ENCODE measurements at regions not wholly inside any gene's neighbourhood (a gene's known extent, or its start where the extent isn't known, plus 50 kb on each side); places are given as distances from the start of the nearest gene placed in this dataset.

GRCh38 chr11:128407962-128408361 is 179.4 kb downstream of the ETS1 start:
- Mint-ChIP-seq H3K9me3 (ENCODE audit: unreplicated experiment) (no peaks in the 10 kb centered on the region), H3K36me3 (ENCODE audit: unreplicated experiment) (no peaks in the 10 kb centered on the region), H3K27ac (ENCODE audit: unreplicated experiment) (no peak overlapping the region), H3K4me3 (ENCODE audit: unreplicated experiment) (no peak overlapping the region), H3K4me1 (ENCODE audit: unreplicated experiment) (peaks cover 43% of the 10 kb centered on the region), H3K27me3 (ENCODE audit: unreplicated experiment) (no peaks in the 10 kb centered on the region)
- no peak for TF ChIP-seq CTCF (IDR thresholded peaks at IDR 0.05)
- DNase-seq (ENCODE audit: extremely low spot score, unreplicated experiment), result no peak

DNA sequence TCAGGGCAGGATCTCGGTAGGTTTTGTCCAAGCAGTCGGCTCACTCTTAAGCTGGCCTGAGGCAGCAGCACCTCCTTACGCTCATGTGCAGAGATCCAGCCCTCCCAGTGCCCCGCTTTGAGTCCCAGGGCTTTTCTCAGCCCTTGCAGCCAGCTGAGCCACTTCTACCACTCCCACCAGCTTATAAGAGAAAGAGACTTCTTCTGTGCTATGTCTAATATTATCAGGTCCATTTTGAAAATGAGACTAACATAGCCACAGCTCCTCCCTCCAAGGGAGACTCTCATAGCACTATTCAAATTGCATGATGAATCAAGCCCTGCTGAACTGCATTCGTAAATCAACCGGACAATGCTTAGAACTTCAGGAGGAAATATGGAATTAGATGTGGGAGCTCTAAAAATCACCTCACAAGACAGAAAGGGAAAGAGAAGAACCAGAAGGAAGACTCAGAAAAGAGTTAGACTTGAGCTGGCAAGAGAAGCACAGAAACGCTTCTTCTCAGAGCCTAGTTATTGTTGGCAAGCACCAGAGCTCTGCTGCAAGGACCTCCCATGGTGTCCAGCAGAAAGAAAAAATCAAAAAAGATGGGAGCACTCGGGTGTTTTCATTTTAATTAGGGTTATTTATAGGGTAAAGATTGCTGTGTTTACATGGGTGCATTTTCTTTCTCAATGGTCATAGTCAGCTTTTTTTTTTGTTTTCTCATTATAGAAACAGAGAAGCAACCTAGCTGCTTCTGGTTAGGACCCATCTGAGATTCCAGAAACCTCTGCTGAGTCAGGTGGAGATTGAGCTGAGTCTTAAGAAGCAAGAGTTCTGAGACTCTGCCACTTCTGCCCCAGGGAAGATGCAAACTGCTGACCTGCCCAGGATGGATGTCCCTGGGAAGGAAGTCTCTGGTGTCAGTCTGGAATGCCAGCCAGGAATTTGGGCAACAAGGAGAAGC is 181.4 kb downstream of the ETS1 start:
- no peaks in the 10 kb centered on the region for H3K9me3 Mint-ChIP-seq (ENCODE audit: unreplicated experiment)
- no peaks in the 10 kb centered on the region for H3K27me3 Mint-ChIP-seq (ENCODE audit: unreplicated experiment)
- no peak for DNase-seq (ENCODE audit: extremely low spot score, unreplicated experiment)
- H3K4me1 Mint-ChIP-seq (ENCODE audit: unreplicated experiment), result peaks cover 45% of the 10 kb centered on the region
- no peak for TF ChIP-seq CTCF (IDR thresholded peaks at IDR 0.05)
- peak overlapping the region; percentile 67 for H3K27ac Mint-ChIP-seq (ENCODE audit: unreplicated experiment)
- H3K36me3 Mint-ChIP-seq (ENCODE audit: unreplicated experiment), result no peaks in the 10 kb centered on the region
- H3K4me3 Mint-ChIP-seq (ENCODE audit: unreplicated experiment), result peak overlapping the region; percentile 38

DNA sequence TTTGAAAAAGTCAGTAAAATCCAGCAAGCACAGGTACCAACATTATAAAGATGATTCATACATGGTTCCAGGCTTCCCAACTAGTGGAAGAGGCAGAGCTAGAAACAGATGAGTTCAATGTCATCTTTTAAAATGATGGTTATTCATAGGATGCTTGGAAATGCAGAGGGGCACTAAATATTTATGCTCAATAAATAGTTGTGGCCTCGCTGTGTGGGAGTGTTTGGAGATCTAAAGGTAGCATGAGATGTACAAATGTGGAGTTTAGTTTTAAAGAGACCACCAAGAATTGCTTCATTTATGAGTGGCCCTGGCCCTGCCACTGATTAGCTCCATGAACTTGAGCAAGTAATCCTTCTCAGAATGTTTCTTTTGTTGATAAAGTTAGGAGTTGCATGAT is 182.2 kb downstream of the ETS1 start:
- no peaks in the 10 kb centered on the region for H3K27me3 Mint-ChIP-seq (ENCODE audit: unreplicated experiment)
- H3K36me3 Mint-ChIP-seq (ENCODE audit: unreplicated experiment), result no peaks in the 10 kb centered on the region
- H3K4me3 Mint-ChIP-seq (ENCODE audit: unreplicated experiment), result no peak overlapping the region
- no peak for TF ChIP-seq CTCF (IDR thresholded peaks at IDR 0.05)
- DNase-seq (ENCODE audit: extremely low spot score, unreplicated experiment), result no peak
- H3K27ac Mint-ChIP-seq (ENCODE audit: unreplicated experiment), result peak overlapping the region; percentile 67
- peaks cover 49% of the 10 kb centered on the region for H3K4me1 Mint-ChIP-seq (ENCODE audit: unreplicated experiment)
- no peaks in the 10 kb centered on the region for H3K9me3 Mint-ChIP-seq (ENCODE audit: unreplicated experiment)

- TF ChIP-seq CTCF (IDR thresholded peaks at IDR 0.05), result no peak
- peaks cover 45% of the 10 kb centered on the region for H3K4me1 Mint-ChIP-seq (ENCODE audit: unreplicated experiment)
These were observed 182.9 kb downstream of the ETS1 start for GRCh38 chr11:128404437-128404836.

GRCh38 chr11:128400382-128401203 is 186.8 kb downstream of the ETS1 start:
- Mint-ChIP-seq H3K9me3 (ENCODE audit: unreplicated experiment) (no peaks in the 10 kb centered on the region), H3K4me3 (ENCODE audit: unreplicated experiment) (no peak overlapping the region), H3K36me3 (ENCODE audit: unreplicated experiment) (no peaks in the 10 kb centered on the region), H3K27me3 (ENCODE audit: unreplicated experiment) (no peaks in the 10 kb centered on the region), H3K27ac (ENCODE audit: unreplicated experiment) (peak overlapping the region; percentile 75), H3K4me1 (ENCODE audit: unreplicated experiment) (peaks cover 27% of the 10 kb centered on the region)
- DNase-seq (ENCODE audit: extremely low spot score, unreplicated experiment), result no peak
- no peak for TF ChIP-seq CTCF (IDR thresholded peaks at IDR 0.05)

More at GRCh38 chr11:128404437-128404836, 182.9 kb downstream of the ETS1 start:
- H3K27me3 Mint-ChIP-seq (ENCODE audit: unreplicated experiment), result no peaks in the 10 kb centered on the region
- no peaks in the 10 kb centered on the region for H3K36me3 Mint-ChIP-seq (ENCODE audit: unreplicated experiment)
- no peak overlapping the region for H3K4me3 Mint-ChIP-seq (ENCODE audit: unreplicated experiment)
- no peaks in the 10 kb centered on the region for H3K9me3 Mint-ChIP-seq (ENCODE audit: unreplicated experiment)
- DNase-seq (ENCODE audit: extremely low spot score, unreplicated experiment), result no peak
- no peak overlapping the region for H3K27ac Mint-ChIP-seq (ENCODE audit: unreplicated experiment)

Data from osteocyte (in vitro differentiated cells).